ENCODE measurements at regions not wholly inside any gene's neighbourhood (a gene's known extent, or its start where the extent isn't known, plus 50 kb on each side); places are given as distances from the start of the nearest gene placed in this dataset.
"Not testable (repeated sequence)": the region's sequence is repeated elsewhere in the genome, so short reads cannot be mapped to it uniquely, and the experiment has no call there.

DNA sequence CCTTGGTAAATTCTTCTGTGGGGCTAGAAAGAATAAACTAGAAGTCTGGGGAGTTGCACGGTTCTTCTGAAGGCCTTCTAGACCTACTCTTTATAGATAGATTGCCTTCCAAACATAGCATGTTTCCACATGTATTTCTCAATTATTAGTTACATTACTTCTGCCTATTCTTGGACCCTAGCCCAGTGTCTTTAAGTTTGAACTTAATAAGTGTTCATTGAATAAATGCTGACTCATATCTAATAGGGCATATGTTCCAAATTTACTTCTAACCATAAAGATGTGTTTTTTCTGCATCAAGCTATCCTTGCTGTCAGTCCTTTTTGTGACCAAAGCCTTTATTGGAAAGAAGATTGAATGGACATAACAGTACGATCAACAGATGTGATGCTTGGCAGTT lies 503.6 kb upstream of the ZFP42 start:
- no peaks in the 10 kb centered on the region for H3K4me1 ChIP-seq
- no peak overlapping the region for H3K4me3 ChIP-seq
- no peak for DNase-seq (ENCODE audit: low spot score in 2 of 2)
- H3K9me3 ChIP-seq: no peaks in the 10 kb centered on the region
- H3K27me3 ChIP-seq (ENCODE audit: low read depth): no peaks in the 10 kb centered on the region
- in situ Hi-C loops (cut with MboI; ENCODE audit: low sequenced_read_pairs): no loop called here
- no peaks in the 10 kb centered on the region for H3K36me3 ChIP-seq (replicated peaks)

DNA sequence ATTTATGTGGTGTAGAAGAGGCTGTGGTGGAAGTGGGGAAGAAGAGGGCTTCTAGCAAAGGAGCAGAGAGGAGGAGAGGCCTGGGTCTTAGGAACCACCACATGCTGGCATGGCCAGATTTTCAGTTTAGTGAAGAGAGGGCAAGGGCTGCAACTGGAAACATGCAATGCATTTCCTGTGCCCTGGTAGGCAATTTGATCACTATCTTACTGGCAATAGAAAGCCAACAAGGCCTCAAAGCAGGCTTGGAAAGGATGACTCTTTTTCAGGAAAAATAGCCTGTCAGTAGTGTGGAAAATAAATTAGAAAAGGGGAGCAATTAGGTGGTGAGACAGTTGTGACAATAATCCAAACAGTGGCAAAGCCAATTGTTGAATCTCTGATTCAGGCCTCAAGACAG lies 501.9 kb upstream of the ZFP42 start:
- Histone ChIP-seq H3K4me3 (no peak overlapping the region), H3K9me3 (no peaks in the 10 kb centered on the region), H3K36me3 (replicated peaks) (no peaks in the 10 kb centered on the region), H3K4me1 (no peaks in the 10 kb centered on the region), H3K27me3 (ENCODE audit: low read depth) (no peaks in the 10 kb centered on the region)
- DNase-seq (ENCODE audit: low spot score in 2 of 2): no peak
- in situ Hi-C loops (cut with MboI; ENCODE audit: low sequenced_read_pairs): no loop called here

DNA sequence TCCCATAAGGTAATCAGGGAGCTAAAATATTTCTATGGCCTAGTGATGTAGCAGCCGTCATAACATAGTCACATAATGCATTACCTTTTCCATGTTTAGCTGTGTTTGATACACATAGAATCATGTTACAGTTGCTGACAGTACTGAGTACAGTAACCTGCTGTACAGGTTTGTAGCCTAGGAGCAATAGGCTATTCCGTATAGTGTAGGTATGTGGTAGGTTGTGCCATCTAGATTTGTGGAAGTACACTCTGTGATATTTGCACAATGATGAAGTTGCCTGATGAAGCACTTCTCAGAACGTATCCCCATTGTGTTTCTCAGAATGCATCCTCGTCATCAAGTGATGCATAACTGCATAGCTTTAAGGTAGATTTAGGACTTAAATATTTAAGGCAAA lies 495.6 kb upstream of the ZFP42 start:
- Histone ChIP-seq H3K9me3 (no peaks in the 10 kb centered on the region), H3K27me3 (ENCODE audit: low read depth) (no peaks in the 10 kb centered on the region), H3K4me1 (no peaks in the 10 kb centered on the region), H3K36me3 (replicated peaks) (no peaks in the 10 kb centered on the region), H3K4me3 (no peak overlapping the region)
- DNase-seq (ENCODE audit: low spot score in 2 of 2): no peak
- in situ Hi-C loops (cut with MboI; ENCODE audit: low sequenced_read_pairs): no loop called here

DNA sequence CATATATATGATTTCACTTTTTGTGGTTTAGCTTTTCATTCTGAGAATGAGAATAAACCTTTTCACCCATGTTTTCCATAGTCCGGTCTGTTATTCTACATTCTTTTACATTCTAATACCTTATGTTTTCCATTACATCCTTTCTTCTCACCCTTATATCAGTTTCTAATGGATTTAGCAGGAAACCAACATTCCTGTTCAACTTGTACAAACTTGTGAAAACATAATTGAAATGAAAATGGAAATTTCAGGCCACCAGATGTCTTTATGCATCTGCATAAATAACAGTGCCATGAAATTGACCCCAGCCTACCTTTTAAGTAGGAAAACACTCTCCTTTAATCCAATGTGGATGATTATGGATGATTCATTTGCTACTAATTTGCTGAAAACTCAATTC lies 494.8 kb upstream of the ZFP42 start:
- H3K27me3 ChIP-seq (ENCODE audit: low read depth): no peaks in the 10 kb centered on the region
- H3K4me1 ChIP-seq: no peaks in the 10 kb centered on the region
- H3K4me3 ChIP-seq: no peak overlapping the region
- H3K9me3 ChIP-seq: no peaks in the 10 kb centered on the region
- no peaks in the 10 kb centered on the region for H3K36me3 ChIP-seq (replicated peaks)
- no peak for DNase-seq (ENCODE audit: low spot score in 2 of 2)
- in situ Hi-C loops (cut with MboI; ENCODE audit: low sequenced_read_pairs): no loop called here

DNA sequence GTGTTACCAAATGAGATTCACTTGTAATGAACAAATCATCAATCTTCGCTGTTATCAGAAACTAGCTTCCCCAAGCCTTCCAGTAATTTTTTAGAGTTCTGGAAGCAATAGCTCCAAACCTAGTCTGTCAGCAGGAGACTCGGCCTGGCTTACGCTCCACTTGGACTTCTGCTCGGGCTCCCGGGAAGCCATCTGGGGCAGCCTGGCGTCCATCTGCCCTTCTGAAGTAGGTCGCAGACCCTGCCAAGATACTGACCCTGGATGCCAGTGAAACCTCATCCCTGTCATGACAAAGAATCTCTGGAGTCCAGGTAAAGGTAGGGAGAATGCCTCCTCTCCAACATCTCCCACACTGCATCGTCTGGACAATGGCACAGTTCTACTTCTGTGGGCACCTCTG lies 493.8 kb upstream of the ZFP42 start:
- H3K4me3 ChIP-seq: no peak overlapping the region
- H3K36me3 ChIP-seq (replicated peaks): no peaks in the 10 kb centered on the region
- no peaks in the 10 kb centered on the region for H3K9me3 ChIP-seq
- no peak for DNase-seq (ENCODE audit: low spot score in 2 of 2)
- in situ Hi-C loops (cut with MboI; ENCODE audit: low sequenced_read_pairs): no loop called here
- H3K4me1 ChIP-seq: no peaks in the 10 kb centered on the region
- no peaks in the 10 kb centered on the region for H3K27me3 ChIP-seq (ENCODE audit: low read depth)

DNA sequence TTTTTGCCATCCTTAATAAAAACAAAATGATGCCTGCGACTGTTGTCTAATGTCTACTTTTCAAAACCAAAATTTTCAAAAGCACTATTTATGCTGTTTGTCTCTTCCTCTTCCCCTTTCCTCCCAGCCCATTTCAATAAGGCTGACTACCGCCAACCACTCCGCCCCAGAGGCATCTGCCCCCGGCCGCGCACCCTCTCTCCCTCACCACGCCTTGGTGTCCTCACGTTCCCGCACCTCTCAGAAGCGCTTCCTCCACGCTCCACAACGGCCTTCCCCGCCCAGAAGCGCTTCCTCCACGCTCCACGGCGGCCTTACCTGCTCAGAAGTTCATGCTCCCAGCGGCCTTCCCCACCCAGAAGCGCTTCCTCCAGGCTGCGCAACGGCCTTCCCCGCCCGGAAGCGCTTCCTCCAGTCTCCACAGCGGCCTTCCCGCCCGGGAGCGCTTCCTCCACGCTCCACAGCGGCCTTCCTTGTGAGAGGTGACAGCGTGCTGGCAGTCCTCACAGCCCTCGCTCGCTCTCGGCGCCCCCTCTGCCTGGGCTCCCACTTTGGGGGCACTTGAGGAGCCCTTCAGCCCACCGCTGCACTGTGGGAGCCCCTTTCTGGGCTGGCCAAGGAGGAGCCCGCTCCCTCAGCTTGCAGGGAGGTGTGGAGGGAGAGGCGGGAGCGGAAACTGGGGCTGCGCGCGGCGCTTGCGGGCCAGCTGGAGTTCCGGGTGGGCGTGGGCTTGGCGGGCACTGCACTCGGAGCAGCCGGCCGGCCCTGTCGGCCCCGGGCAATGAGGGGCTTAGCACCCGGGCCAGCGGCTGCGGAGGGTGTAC lies 490.4 kb upstream of the ZFP42 start:
- no peaks in the 10 kb centered on the region for H3K27me3 ChIP-seq (ENCODE audit: low read depth)
- no peaks in the 10 kb centered on the region for H3K4me1 ChIP-seq
- H3K9me3 ChIP-seq: no peaks in the 10 kb centered on the region
- H3K4me3 ChIP-seq: no peak overlapping the region
- no peaks in the 10 kb centered on the region for H3K36me3 ChIP-seq (replicated peaks)
- no peak for DNase-seq (ENCODE audit: low spot score in 2 of 2)
- in situ Hi-C loops (cut with MboI; ENCODE audit: low sequenced_read_pairs): no loop called here

DNA sequence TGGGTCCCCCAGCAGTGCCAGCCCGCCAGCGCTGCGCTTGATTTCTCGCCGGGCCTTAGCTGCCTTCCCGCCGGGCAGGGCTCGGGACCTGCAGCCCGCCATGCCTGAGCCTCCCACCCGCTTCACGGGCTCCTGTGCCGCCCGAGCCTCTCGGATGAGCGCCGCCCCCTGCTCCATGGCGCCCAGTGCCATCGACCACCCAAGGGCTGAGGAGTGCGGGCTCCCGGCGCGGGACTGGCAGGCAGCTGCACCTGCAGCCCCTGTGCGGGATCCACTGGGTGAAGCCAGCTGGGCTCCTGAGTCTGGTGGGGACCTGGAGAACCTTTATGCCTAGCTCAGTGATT lies 489.8 kb upstream of the ZFP42 start:
- H3K27me3 ChIP-seq (ENCODE audit: low read depth); in situ Hi-C loops (cut with MboI; ENCODE audit: low sequenced_read_pairs); H3K36me3 ChIP-seq (replicated peaks); DNase-seq (ENCODE audit: low spot score in 2 of 2); H3K4me1 ChIP-seq; H3K4me3 ChIP-seq; H3K9me3 ChIP-seq: not testable (repeated sequence)

DNA sequence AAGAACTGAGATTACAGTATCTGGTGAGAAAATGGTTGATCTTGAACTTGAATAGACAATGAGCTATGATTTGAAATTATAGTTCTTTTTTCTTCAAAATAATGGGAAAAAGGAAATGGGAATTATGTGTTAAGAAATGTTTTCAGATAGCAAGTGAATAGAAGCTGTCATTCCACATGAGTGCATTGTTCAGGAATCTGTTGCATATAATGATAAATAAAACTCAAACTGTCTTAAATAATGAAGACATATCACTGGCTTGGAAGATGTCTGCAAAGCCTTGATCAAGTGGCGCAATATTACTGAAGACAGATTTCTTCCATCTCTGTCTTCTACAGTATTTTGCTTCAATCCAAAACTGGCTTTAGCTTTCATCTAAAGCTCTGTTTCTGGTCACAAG lies 479.3 kb upstream of the ZFP42 start:
- in situ Hi-C loops (cut with MboI; ENCODE audit: low sequenced_read_pairs): no loop called here
- H3K27me3 ChIP-seq (ENCODE audit: low read depth): no peaks in the 10 kb centered on the region

DNA sequence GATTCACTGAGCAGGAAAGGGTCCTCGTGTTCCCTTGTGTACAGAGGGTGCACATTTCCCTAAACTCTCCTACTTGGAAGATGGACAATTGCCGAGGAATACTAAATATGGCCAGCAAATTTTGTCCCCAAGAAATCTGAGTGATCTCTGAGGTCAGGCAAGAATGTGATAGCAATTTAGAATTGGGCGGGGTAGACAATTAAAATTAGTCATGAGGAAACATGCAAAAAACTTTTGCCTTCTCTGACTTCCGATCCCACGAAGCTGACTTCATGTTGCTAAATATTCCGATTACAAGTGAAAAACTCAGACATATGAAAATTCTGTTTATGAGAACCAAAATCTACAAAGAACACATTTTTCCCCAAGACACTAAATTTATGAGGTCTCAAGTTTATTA lies 453.9 kb upstream of the ZFP42 start:
- Histone ChIP-seq H3K4me1 (no peaks in the 10 kb centered on the region), H3K9me3 (no peaks in the 10 kb centered on the region), H3K27me3 (ENCODE audit: low read depth) (no peaks in the 10 kb centered on the region), H3K4me3 (no peak overlapping the region), H3K36me3 (replicated peaks) (no peaks in the 10 kb centered on the region)
- DNase-seq (ENCODE audit: low spot score in 2 of 2): no peak
- in situ Hi-C loops (cut with MboI; ENCODE audit: low sequenced_read_pairs): no loop called here

More for the DNA sequence above, 479.3 kb upstream of the ZFP42 start:
- Histone ChIP-seq H3K9me3 (no peaks in the 10 kb centered on the region), H3K4me3 (no peak overlapping the region), H3K36me3 (replicated peaks) (no peaks in the 10 kb centered on the region), H3K4me1 (no peaks in the 10 kb centered on the region)
- DNase-seq (ENCODE audit: low spot score in 2 of 2): no peak

DNA sequence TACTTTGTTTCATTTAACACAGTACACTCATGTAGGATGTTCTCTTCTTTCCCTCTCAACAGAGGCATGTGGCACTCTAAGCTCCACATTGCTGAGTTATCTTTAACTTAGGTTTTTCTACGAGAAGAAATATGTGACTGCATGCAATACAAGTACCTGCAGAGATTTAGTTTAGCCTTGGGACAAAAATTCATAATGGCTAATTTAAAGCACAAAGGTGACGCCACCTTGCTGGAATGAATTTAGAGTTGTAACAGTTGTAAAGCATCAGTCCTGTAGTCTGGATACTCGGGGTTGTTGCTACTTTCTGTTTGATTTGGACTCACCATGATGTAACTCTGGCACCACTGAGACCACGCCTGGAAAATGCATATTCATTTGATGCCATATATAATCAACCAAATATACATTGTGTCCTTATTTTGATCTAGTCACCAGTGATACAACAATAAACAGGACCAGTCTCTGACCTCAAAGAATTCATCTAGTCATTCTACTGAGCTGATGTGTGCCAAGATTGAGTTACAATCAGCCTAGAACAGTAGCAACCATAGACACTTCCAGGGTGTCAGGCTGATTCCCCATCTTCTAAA lies 451.0 kb upstream of the ZFP42 start:
- DNase-seq (ENCODE audit: low spot score in 2 of 2): no peak
- Histone ChIP-seq H3K4me3 (no peak overlapping the region), H3K4me1 (no peaks in the 10 kb centered on the region), H3K27me3 (ENCODE audit: low read depth) (no peaks in the 10 kb centered on the region), H3K9me3 (no peaks in the 10 kb centered on the region), H3K36me3 (replicated peaks) (no peaks in the 10 kb centered on the region)
- in situ Hi-C loops (cut with MboI; ENCODE audit: low sequenced_read_pairs): no loop called here

DNA sequence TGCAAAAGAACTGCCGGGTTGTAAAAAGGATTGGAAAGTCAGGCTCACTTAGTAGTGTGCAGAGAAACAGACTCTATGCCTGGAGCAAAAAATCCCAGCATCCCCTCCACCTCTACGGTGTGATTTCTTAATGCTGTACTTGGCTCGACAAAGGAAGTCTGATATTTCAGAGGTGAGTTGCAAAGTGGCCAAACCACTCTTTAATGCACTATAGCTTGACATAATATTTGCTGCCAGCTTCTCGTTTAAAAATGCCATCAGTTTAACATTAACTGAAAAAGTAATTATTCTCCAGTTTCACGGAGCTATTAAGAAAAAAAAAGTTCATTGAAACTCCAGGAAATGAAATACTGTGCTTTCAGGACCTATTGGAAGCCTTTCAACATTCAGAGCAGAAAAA lies 448.3 kb upstream of the ZFP42 start:
- H3K36me3 ChIP-seq (replicated peaks): no peaks in the 10 kb centered on the region
- no peak overlapping the region for H3K4me3 ChIP-seq
- H3K9me3 ChIP-seq: no peaks in the 10 kb centered on the region
- in situ Hi-C loops (cut with MboI; ENCODE audit: low sequenced_read_pairs): no loop called here
- no peaks in the 10 kb centered on the region for H3K4me1 ChIP-seq
- DNase-seq (ENCODE audit: low spot score in 2 of 2): no peak
- no peaks in the 10 kb centered on the region for H3K27me3 ChIP-seq (ENCODE audit: low read depth)

DNA sequence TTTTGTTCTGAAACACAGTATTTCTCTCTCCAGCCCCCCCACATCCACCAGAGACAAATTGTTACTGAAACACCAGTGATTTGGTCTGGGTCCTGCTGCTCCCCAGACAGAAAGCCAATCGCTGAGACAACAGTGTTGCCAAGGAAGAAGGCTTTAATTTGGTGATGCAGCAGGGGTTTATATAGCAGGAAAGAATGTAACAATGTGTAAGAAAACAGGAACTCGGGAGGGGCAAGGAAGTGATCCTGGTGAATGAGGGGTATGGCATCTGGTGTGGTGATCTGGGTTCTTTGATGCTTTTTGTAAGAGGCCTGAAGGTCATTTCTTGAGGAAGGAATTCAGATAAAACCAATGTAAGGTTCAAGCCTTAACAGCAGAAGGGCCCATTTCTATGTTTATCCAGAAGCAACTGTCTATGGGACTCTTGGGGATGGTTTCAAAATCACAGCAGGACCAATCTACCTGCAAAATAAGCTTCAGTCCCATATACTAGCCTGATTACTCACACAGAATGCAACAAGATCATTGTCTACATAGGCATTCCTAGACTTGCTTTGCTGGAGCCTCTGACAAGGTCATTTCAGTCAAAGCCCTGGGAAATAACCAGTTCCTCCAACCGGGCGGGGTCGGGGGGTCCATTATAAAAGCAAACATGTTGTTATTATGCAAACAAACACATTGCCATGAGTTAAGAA lies 445.2 kb upstream of the ZFP42 start:
- Histone ChIP-seq H3K9me3 (no peaks in the 10 kb centered on the region), H3K27me3 (ENCODE audit: low read depth) (no peaks in the 10 kb centered on the region), H3K36me3 (replicated peaks) (no peaks in the 10 kb centered on the region), H3K4me1 (no peaks in the 10 kb centered on the region), H3K4me3 (no peak overlapping the region)
- in situ Hi-C loops (cut with MboI; ENCODE audit: low sequenced_read_pairs): no loop called here
- DNase-seq (ENCODE audit: low spot score in 2 of 2): no peak

DNA sequence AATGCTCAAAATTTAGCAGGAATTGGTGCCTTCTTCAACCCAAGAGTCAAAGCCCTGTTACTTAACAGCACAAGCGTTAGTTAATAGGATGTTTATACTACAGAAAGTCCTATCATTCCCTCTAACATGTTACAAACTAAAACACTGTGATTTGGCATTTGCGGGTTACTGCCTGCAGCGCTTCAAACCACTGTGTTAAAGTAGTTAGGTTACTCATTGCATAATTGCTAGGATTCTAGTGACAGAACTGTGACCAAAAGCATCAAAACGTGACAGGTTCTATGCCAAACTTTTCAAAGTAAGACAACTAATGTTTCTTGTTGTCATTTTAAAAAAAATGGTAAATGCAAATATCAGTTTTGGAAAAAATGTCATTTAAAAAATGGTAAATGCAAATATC lies 442.8 kb upstream of the ZFP42 start:
- Histone ChIP-seq H3K9me3 (no peaks in the 10 kb centered on the region), H3K27me3 (ENCODE audit: low read depth) (no peaks in the 10 kb centered on the region), H3K4me1 (no peaks in the 10 kb centered on the region), H3K36me3 (replicated peaks) (no peaks in the 10 kb centered on the region), H3K4me3 (no peak overlapping the region)
- no peak for DNase-seq (ENCODE audit: low spot score in 2 of 2)
- in situ Hi-C loops (cut with MboI; ENCODE audit: low sequenced_read_pairs): no loop called here

DNA sequence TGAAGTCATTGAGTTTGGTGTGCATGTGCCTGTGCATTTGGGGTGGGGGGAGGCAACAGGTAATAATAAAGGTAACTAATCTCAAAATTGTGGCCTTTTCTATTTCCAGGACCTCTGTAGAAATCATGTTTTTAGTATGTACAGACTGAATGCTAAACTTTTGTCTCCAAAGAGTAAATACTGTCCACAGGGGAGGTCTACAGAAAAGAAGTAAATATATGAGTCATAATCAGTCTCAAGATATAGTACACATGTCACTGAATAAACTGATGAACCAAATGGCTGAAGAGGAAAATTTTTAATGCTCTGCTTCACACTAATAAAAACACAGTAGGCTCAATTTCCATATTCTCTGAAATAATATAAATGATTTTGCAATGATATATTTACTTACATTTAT lies 440.4 kb upstream of the ZFP42 start:
- Histone ChIP-seq H3K4me1 (no peaks in the 10 kb centered on the region), H3K27me3 (ENCODE audit: low read depth) (no peaks in the 10 kb centered on the region), H3K9me3 (no peaks in the 10 kb centered on the region), H3K36me3 (replicated peaks) (no peaks in the 10 kb centered on the region), H3K4me3 (no peak overlapping the region)
- in situ Hi-C loops (cut with MboI; ENCODE audit: low sequenced_read_pairs): no loop called here
- no peak for DNase-seq (ENCODE audit: low spot score in 2 of 2)
